Tibial artery (tissue), 4 donors: ENCODE measurements at regions not wholly inside any gene's neighbourhood (a gene's known extent, or its start where the extent isn't known, plus 50 kb on each side); places are given as distances from the start of the nearest gene placed in this dataset.

ENCODE experiments used
- DNase-seq, 2 donors: peaks; one replicate each; pipeline ENCODE4 v3.0.0-alpha.2; 2019
- H3K27ac ChIP-seq, 2 donors: fragments of 200-600 bp; sonication (generic) in 1 of 2; 1 replicate in 1 of 2; 2 replicates in 1 of 2; pipeline ENCODE4 v1.5.1; 2018 to 2019; ENCODE audit warnings: mild to moderate bottlenecking in 1 of 2
- H3K27me3 ChIP-seq, 2 donors: fragments of 200-600 bp; sonication (generic) in 1 of 2; one replicate each; pipeline versions ENCODE4 v1.5.1 to v1.6.0; 2016 to 2019
- H3K36me3 ChIP-seq, 3 donors: fragments of 200-600 bp; sonication (generic) in 2 of 3; one replicate each; pipeline ENCODE4 v1.5.1; 2016 to 2019; ENCODE audit warnings: mild to moderate bottlenecking in 2 of 3
- H3K4me1 ChIP-seq, 4 donors: fragments of 200-600 bp; sonication (generic) in 2 of 4; 1 replicate in 3 of 4; 2 replicates in 1 of 4; pipeline ENCODE4 v1.5.1; 2016 to 2019
- H3K4me3 ChIP-seq, 2 donors: fragments of 200-600 bp; sonication (generic) in 1 of 2; 1 replicate in 1 of 2; 2 replicates in 1 of 2; pipeline ENCODE4 v1.5.1; 2018 to 2019; ENCODE audit warnings: mild to moderate bottlenecking in 2 of 2
- H3K9me3 ChIP-seq, 3 donors: fragments of 200-600 bp; sonication (generic) in 1 of 3; one replicate each; pipeline ENCODE4 v1.5.1; 2016 to 2019
- CTCF ChIP-seq, 2 experiments: fragments of 200-600 bp in 1 of 2; fragments of 450-650 bp in 1 of 2; IDR thresholded peaks; one replicate each; pipeline ENCODE4 v1.5.1; 2017 to 2019; ENCODE audit warnings: antibody characterized with exemption in 2 of 2, mild to moderate bottlenecking in 1 of 2, moderate library complexity in 1 of 2
- intact Hi-C: fragments of 100-400 bp; cut with DNase I; formaldehyde crosslinking; loops from one replicate; pipeline ENCODE4 v1.15.0; 2023; ENCODE audit warnings: low total_unique reads

DNA sequence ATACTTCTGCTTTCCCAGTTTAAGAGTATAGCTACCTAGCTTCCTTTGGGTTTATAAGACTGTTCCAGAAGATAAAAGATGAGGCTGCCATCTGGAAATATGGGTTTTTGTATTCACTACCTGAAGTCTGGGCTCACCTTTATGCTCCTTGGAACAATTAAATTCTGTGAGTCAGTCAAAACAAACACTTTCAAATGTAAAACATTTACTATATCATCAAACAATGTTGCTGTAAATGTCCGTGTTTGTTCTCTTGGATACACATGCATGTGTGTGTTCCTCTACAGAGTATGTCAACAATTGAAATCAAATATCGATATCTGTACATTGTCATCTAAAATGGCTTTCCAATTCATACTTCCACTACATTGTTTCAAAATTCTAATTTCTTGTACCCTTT, 525.6 kb downstream of the MDFIC start:
- no peak for DNase-seq

GRCh38 chr7:115441033-115441432, 519.1 kb downstream of the MDFIC start:
- Histone ChIP-seq H3K27ac (no peak overlapping the region), H3K4me3 (no peak overlapping the region), H3K9me3 (no peaks in the 10 kb centered on the region), H3K36me3 (no peaks in the 10 kb centered on the region), H3K4me1 (no peaks in the 10 kb centered on the region), H3K27me3 (no peaks in the 10 kb centered on the region)
- intact Hi-C loops: no loop called here
- DNase-seq: no peak
- TF ChIP-seq CTCF (IDR thresholded peaks at IDR 0.05): no peak

More for the DNA sequence above, 525.6 kb downstream of the MDFIC start:
- Histone ChIP-seq H3K4me3 (no peak overlapping the region), H3K4me1 (no peaks in the 10 kb centered on the region), H3K9me3 (no peaks in the 10 kb centered on the region), H3K27me3 (no peaks in the 10 kb centered on the region), H3K36me3 (no peaks in the 10 kb centered on the region), H3K27ac (no peak overlapping the region)
- intact Hi-C loops: no loop called here
- no peak for TF ChIP-seq CTCF (IDR thresholded peaks at IDR 0.05)

- H3K9me3 ChIP-seq: no peaks in the 10 kb centered on the region
- no peak for TF ChIP-seq CTCF (IDR thresholded peaks at IDR 0.05)
- H3K27ac ChIP-seq: no peak overlapping the region
- no peak overlapping the region for H3K4me3 ChIP-seq
- intact Hi-C loops: no loop called here
- no peaks in the 10 kb centered on the region for H3K4me1 ChIP-seq
- H3K27me3 ChIP-seq: no peaks in the 10 kb centered on the region
- DNase-seq: no peak
- H3K36me3 ChIP-seq: no peaks in the 10 kb centered on the region
Measured at GRCh38 chr7:115435178-115435577, 513.3 kb downstream of the MDFIC start.

GRCh38 chr7:115429918-115430317, 508.0 kb downstream of the MDFIC start:
- DNase-seq: no peak
- H3K27ac ChIP-seq: no peak overlapping the region
- no peak for TF ChIP-seq CTCF (IDR thresholded peaks at IDR 0.05)

GRCh38 chr7:115417662-115418061, 495.8 kb downstream of the MDFIC start:
- Histone ChIP-seq H3K4me3 (no peak overlapping the region), H3K27ac (no peak overlapping the region), H3K9me3 (no peaks in the 10 kb centered on the region), H3K27me3 (no peaks in the 10 kb centered on the region), H3K36me3 (no peaks in the 10 kb centered on the region), H3K4me1 (no peaks in the 10 kb centered on the region)
- no peak for DNase-seq
- intact Hi-C loops: no loop called here
- TF ChIP-seq CTCF (IDR thresholded peaks at IDR 0.05): no peak

More at GRCh38 chr7:115429918-115430317, 508.0 kb downstream of the MDFIC start:
- intact Hi-C loops: no loop called here
- Histone ChIP-seq H3K4me3 (no peak overlapping the region), H3K4me1 (no peaks in the 10 kb centered on the region), H3K27me3 (no peaks in the 10 kb centered on the region), H3K9me3 (no peaks in the 10 kb centered on the region), H3K36me3 (no peaks in the 10 kb centered on the region)
